CD4-positive, alpha-beta T cell (primary cell): ENCODE measurements at regions not wholly inside any gene's neighbourhood (a gene's known extent, or its start where the extent isn't known, plus 50 kb on each side); places are given as distances from the start of the nearest gene placed in this dataset.

Experiments
- ATAC-seq: fragments of 200-7000 bp; cut with Tn5 transposase; one replicate; pipeline ENCODE4 v1.10.0; 2022; ENCODE audit warnings: mild to moderate bottlenecking; ENCODE audit not compliant: poor library complexity
- CTCF ChIA-PET: fragments of 350-600 bp; sonication (Branson Sonifier 250); formaldehyde crosslinking; loops from one replicate; lab custom pipeline; 2021; ENCODE audit warnings: antibody characterized with exemption, inconsistent platforms; lab: Charles Lee
- POLR2A ChIA-PET: fragments of 350-600 bp; sonication (Branson Sonifier 250); formaldehyde crosslinking; loops from one replicate; lab custom pipeline; 2021; ENCODE audit warnings: antibody characterized with exemption, inconsistent platforms; lab: Charles Lee
- DNase-seq, 14 experiments: peaks; one replicate each; pipeline ENCODE4 v3.0.0-alpha.2; 2013 to 2020; ENCODE audit warnings: mixed read lengths in 2 of 14
- H3K27ac ChIP-seq, 2 donors: one replicate each; pipeline versions ENCODE4 v1.5.1 to v1.7.0; 2013; ENCODE audit warnings: low read length in 2 of 2, low read depth in 1 of 2, mild to moderate bottlenecking in 1 of 2
- H3K27me3 ChIP-seq, 2 experiments: 1 replicate in 1 of 2; 2 replicates in 1 of 2; pipeline versions ENCODE4 v1.6.1 to v1.7.0; 2013; ENCODE audit warnings: low read length in 2 of 2, control low read depth in 1 of 2, mild to moderate bottlenecking in 1 of 2, moderate library complexity in 1 of 2; ENCODE audit not compliant: insufficient read depth in 2 of 2, control insufficient read depth in 1 of 2
- H3K36me3 ChIP-seq: one replicate; pipeline ENCODE4 v1.6.1; 2013; ENCODE audit warnings: low read length, control low read depth; ENCODE audit not compliant: insufficient read depth
- H3K4me1 ChIP-seq: one replicate; pipeline ENCODE4 v1.6.1; 2013; ENCODE audit warnings: low read length, control low read depth; ENCODE audit not compliant: insufficient read depth
- H3K4me3 ChIP-seq: one replicate; pipeline ENCODE4 v1.5.1; 2013; ENCODE audit warnings: mild to moderate bottlenecking, low read length, moderate library complexity
- H3K9me3 ChIP-seq, 2 experiments: 1 replicate in 1 of 2; 2 replicates in 1 of 2; pipeline versions ENCODE4 v1.6.1 to v1.7.0; 2013; ENCODE audit warnings: low read length in 2 of 2, mild to moderate bottlenecking in 2 of 2, control low read depth in 1 of 2, moderate library complexity in 1 of 2; ENCODE audit not compliant: control insufficient read depth in 1 of 2, insufficient read depth in 1 of 2
- H3K27ac Mint-ChIP-seq: one replicate; pipeline ENCODE4 v1.8.0; 2020; ENCODE audit warnings: mixed read lengths
- H3K27me3 Mint-ChIP-seq: one replicate; pipeline ENCODE4 v1.8.0; 2021; ENCODE audit warnings: mixed read lengths
- H3K36me3 Mint-ChIP-seq: one replicate; pipeline ENCODE4 v1.8.0; 2021; ENCODE audit warnings: low read depth, mixed read lengths
- H3K4me1 Mint-ChIP-seq: one replicate; pipeline ENCODE4 v1.8.0; 2021; ENCODE audit warnings: low read depth, mixed read lengths
- H3K4me3 Mint-ChIP-seq: one replicate; pipeline ENCODE4 v1.8.0; 2020; ENCODE audit warnings: mild to moderate bottlenecking, mixed read lengths
- H3K9me3 Mint-ChIP-seq: one replicate; pipeline ENCODE4 v1.8.0; 2020; ENCODE audit warnings: mixed read lengths
- intact Hi-C, 2 experiments: fragments of 100-400 bp; cut with DNase I in 1 of 2; cut with micrococcal nuclease in 1 of 2; formaldehyde crosslinking; loops; one replicate each; pipeline versions ENCODE4 v1.15.1 to v1.9.0; 2023 to 2025; cut with DNase I, micrococcal nuclease
- TF ChIP-seq, protein P1 (sequence below): fragments of 200-600 bp; IDR thresholded peaks from one replicate; pipeline ENCODE4 v1.8.0; 2022; ENCODE audit warnings: antibody characterized with exemption, mild to moderate bottlenecking

- Mint-ChIP-seq H3K27ac (no peak overlapping the region), H3K9me3 (no peaks in the 10 kb centered on the region), H3K27me3 (no peaks in the 10 kb centered on the region), H3K4me1 (no peaks in the 10 kb centered on the region), H3K4me3 (no peak overlapping the region), H3K36me3 (no peaks in the 10 kb centered on the region)
- POLR2A ChIA-PET: no interaction called here
- no peak overlapping the region for H3K4me3 ChIP-seq
- CTCF ChIA-PET: no interaction called here
- ATAC-seq (no peak), DNase-seq (no peak)
- peaks cover 0 to 7% of the 10 kb centered on the region in 2 experiments for H3K9me3 ChIP-seq
- H3K27me3 ChIP-seq: no peaks in the 10 kb centered on the region
- H3K27ac ChIP-seq: no peak overlapping the region
- intact Hi-C loops: no loop called here
- H3K36me3 ChIP-seq: no peaks in the 10 kb centered on the region
- TF ChIP-seq, protein P1, sequence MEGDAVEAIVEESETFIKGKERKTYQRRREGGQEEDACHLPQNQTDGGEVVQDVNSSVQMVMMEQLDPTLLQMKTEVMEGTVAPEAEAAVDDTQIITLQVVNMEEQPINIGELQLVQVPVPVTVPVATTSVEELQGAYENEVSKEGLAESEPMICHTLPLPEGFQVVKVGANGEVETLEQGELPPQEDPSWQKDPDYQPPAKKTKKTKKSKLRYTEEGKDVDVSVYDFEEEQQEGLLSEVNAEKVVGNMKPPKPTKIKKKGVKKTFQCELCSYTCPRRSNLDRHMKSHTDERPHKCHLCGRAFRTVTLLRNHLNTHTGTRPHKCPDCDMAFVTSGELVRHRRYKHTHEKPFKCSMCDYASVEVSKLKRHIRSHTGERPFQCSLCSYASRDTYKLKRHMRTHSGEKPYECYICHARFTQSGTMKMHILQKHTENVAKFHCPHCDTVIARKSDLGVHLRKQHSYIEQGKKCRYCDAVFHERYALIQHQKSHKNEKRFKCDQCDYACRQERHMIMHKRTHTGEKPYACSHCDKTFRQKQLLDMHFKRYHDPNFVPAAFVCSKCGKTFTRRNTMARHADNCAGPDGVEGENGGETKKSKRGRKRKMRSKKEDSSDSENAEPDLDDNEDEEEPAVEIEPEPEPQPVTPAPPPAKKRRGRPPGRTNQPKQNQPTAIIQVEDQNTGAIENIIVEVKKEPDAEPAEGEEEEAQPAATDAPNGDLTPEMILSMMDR: no peak
- no peaks in the 10 kb centered on the region for H3K4me1 ChIP-seq
Measured at GRCh38 chr21:15676935-15677334, 52.8 kb upstream of the USP25 start.

GRCh38 chr21:15679630-15680029, 50.2 kb upstream of the USP25 start:
- H3K4me1 ChIP-seq: no peaks in the 10 kb centered on the region
- no peaks in the 10 kb centered on the region for H3K9me3 ChIP-seq
- no peak for ATAC-seq
- ChIA-PET CTCF (no interaction called here), POLR2A (no interaction called here)
- H3K27me3 ChIP-seq: no peaks in the 10 kb centered on the region
- TF ChIP-seq, protein P1: no peak
- DNase-seq: peak in 6 of 14 experiments; percentile 2 to 24 (median 10)
- Mint-ChIP-seq H3K27ac (no peak overlapping the region), H3K27me3 (no peaks in the 10 kb centered on the region), H3K36me3 (no peaks in the 10 kb centered on the region), H3K9me3 (no peaks in the 10 kb centered on the region), H3K4me1 (no peaks in the 10 kb centered on the region), H3K4me3 (no peak overlapping the region)
- H3K36me3 ChIP-seq: no peaks in the 10 kb centered on the region
- H3K27ac ChIP-seq: no peak overlapping the region
- intact Hi-C loops: no loop called here
- no peak overlapping the region for H3K4me3 ChIP-seq
